GM10248 (cell line): ENCODE measurements at regions not wholly inside any gene's neighbourhood (a gene's known extent, or its start where the extent isn't known, plus 50 kb on each side); places are given as distances from the start of the nearest gene placed in this dataset.
"Not testable (repeated sequence)": the region's sequence is repeated elsewhere in the genome, so short reads cannot be mapped to it uniquely, and the experiment has no call there.

Experiments used
- CTCF ChIA-PET: fragments of 300-600 bp; sonication (Branson Sonifier 250); formaldehyde crosslinking; extraction: SDS; loops from one replicate; lab custom pipeline; 2021; ENCODE audit warnings: antibody characterized with exemption; lab: Yijun Ruan, JAX
- POLR2A ChIA-PET: fragments of 350-650 bp; sonication (Branson Sonifier 250); formaldehyde crosslinking; extraction: SDS; loops from one replicate; lab custom pipeline; 2020; ENCODE audit warnings: antibody characterized with exemption; lab: Yijun Ruan, JAX
- DNase-seq: peaks from one replicate; pipeline ENCODE4 v3.0.0; 2012; ENCODE audit errors: extremely low spot score
- CTCF ChIP-seq: IDR thresholded peaks from 2 replicates; pipeline ENCODE4 v1.5.1; 2012; ENCODE audit warnings: mild to moderate bottlenecking, low read depth; ENCODE audit errors: extremely low read depth, missing control alignments, control extremely low read depth

DNA sequence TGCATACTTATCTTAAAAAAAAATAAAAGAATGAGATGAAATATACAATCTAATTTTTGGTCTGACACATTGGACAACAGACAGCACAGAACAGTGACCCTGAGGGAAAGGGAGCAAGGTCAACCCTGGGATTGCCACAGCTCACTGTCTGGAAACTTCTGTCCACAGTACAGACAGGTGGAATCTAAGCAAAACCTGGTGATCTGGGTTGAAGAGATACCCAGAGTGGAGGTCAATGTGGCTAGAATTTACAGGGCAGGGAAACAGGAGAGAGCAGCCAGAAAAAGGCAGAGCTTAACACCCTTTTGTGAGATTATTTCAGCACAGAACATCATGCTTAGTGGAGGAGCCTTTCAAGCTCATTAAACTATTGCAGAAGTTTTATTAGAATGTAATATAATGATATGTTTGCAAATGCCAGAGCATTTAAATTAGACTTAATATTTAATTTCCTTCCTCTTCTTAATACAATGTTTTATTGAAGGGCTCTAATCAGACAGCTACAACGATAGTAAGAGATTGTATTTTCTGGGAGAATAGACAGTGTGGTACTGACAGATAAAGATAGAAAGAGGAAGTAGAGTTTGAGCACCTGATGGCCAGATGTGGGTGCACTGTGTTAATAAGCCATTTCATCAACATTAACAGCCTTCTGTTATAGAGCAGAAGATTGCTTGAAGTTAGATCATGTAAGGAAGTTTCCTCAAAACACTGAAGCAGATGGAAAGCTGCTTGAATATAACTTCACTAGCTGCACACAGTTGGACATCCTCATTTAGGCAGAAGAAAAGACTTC, 309.4 kb downstream of the HGF start:
- no peak for DNase-seq
- POLR2A ChIA-PET = no interaction called here
- CTCF ChIA-PET = interaction anchor here (1.5 kb wide), 1 partner anchor 10 kb away, joined by 4 read pairs; no protein-coding TSS in a partner anchor
- no peak for TF ChIP-seq CTCF

GRCh38 chr7:81459485-81459884, 310.4 kb downstream of the HGF start:
- POLR2A ChIA-PET = no interaction called here

GRCh38 chr7:81457852-81458522, 311.9 kb downstream of the HGF start:
- DNase-seq = no peak
- TF ChIP-seq CTCF = no peak
- POLR2A ChIA-PET = no interaction called here
- CTCF ChIA-PET = interaction anchor here (1.1 to 2.9 kb wide), 3 partner anchors 12 to 760 kb away, joined by 3 to 8 read pairs (median 4); no protein-coding TSS in a partner anchor

More at GRCh38 chr7:81459485-81459884, 310.4 kb downstream of the HGF start:
- DNase-seq = no peak
- CTCF ChIA-PET = no interaction called here
- TF ChIP-seq CTCF = no peak

- POLR2A ChIA-PET, DNase-seq: not testable (repeated sequence)
- CTCF ChIA-PET = interaction anchor here (1.8 kb wide), 1 partner anchor 20 kb away, joined by 4 read pairs; no protein-coding TSS in a partner anchor
Observed at GRCh38 chr7:81453770-81454169, 316.1 kb downstream of the HGF start.

DNA sequence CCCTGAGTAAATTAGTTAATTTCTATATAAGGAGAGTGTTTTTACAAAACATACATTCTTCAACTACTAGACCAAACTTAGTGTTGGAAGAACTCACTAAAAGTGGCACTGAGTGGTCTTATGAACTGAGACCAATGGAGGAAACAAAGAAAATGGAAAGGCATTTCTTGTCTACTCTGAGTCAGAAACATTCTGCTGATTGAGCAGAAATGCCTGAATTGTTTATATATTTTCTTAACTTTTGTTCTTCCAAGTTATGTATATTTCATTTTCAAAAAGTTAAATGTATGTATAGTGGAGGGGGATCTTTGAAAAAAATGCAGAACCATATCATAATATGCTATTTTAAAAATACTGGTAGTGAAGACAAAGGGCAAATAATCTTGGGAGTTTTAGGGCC, 320.7 kb downstream of the HGF start:
- no peak for TF ChIP-seq CTCF
- no peak for DNase-seq
- POLR2A ChIA-PET = no interaction called here
- CTCF ChIA-PET = no interaction called here

GRCh38 chr7:81447351-81447952, 322.4 kb downstream of the HGF start:
- TF ChIP-seq CTCF = peak; percentile 6
- no peak for DNase-seq
- ChIA-PET POLR2A (no interaction called here), CTCF (no interaction called here)
